ENCODE measurements at regions not wholly inside any gene's neighbourhood (a gene's known extent, or its start where the extent isn't known, plus 50 kb on each side); places are given as distances from the start of the nearest gene placed in this dataset.

GRCh38 chr2:239897596-239898235, 127.4 kb downstream of the NDUFA10 start:
- TF ChIP-seq CTCF (IDR thresholded peaks at IDR 0.05; ENCODE audit: low read depth, low read length), result no peak

GRCh38 chr2:239896075-239896474, 129.1 kb downstream of the NDUFA10 start:
- DNase-seq (ENCODE audit: extremely low read depth, low read depth), result no peak
- TF ChIP-seq CTCF (IDR thresholded peaks at IDR 0.05; ENCODE audit: low read depth, low read length), result no peak

More at GRCh38 chr2:239897596-239898235, 127.4 kb downstream of the NDUFA10 start:
- no peak for DNase-seq (ENCODE audit: extremely low read depth, low read depth)

- no peak for TF ChIP-seq CTCF (IDR thresholded peaks at IDR 0.05; ENCODE audit: low read depth, low read length)
- DNase-seq (ENCODE audit: extremely low read depth, low read depth), result no peak
Observed at GRCh38 chr2:239895669-239896068, 129.5 kb downstream of the NDUFA10 start.

- DNase-seq (ENCODE audit: extremely low read depth, low read depth), result no peak
- no peak for TF ChIP-seq CTCF (IDR thresholded peaks at IDR 0.05; ENCODE audit: low read depth, low read length)
Observed at GRCh38 chr2:239895116-239895515, 130.0 kb downstream of the NDUFA10 start.

GRCh38 chr2:239894276-239894675, 130.9 kb downstream of the NDUFA10 start:
- no peak for TF ChIP-seq CTCF (IDR thresholded peaks at IDR 0.05; ENCODE audit: low read depth, low read length)
- no peak for DNase-seq (ENCODE audit: extremely low read depth, low read depth)

GRCh38 chr2:239893236-239893515, 132.0 kb downstream of the NDUFA10 start:
- no peak for DNase-seq (ENCODE audit: extremely low read depth, low read depth)

More at GRCh38 chr2:239893236-239893515, 132.0 kb downstream of the NDUFA10 start:
- no peak for TF ChIP-seq CTCF (IDR thresholded peaks at IDR 0.05; ENCODE audit: low read depth, low read length)
